Lung (tissue), 11 donors: ENCODE measurements at regions not wholly inside any gene's neighbourhood (a gene's known extent, or its start where the extent isn't known, plus 50 kb on each side); places are given as distances from the start of the nearest gene placed in this dataset.

Experiments
- ATAC-seq: fragments of 200-7000 bp; cut with Tn5 transposase; one replicate; pipeline ENCODE4 v1.9.1; 2020; ENCODE audit warnings: moderate number of reproducible peaks; ENCODE audit not compliant: insufficient read depth, low FRiP score
- DNase-seq, 3 donors: peaks; one replicate each; pipeline ENCODE4 v3.0.0-alpha.2; 2013 to 2017
- H3K27ac ChIP-seq, 2 donors: one replicate each; pipeline ENCODE4 v1.5.1; 2013; ENCODE audit warnings: mild to moderate bottlenecking in 2 of 2, moderate library complexity in 2 of 2, control low read depth in 1 of 2, inconsistent platforms in 1 of 2, low read depth in 1 of 2, low read length in 1 of 2
- H3K27me3 ChIP-seq, 3 donors: one replicate each; pipeline ENCODE4 v1.5.1; 2013; ENCODE audit warnings: low read length in 2 of 3; ENCODE audit not compliant: control insufficient read depth in 3 of 3, insufficient read depth in 3 of 3
- H3K36me3 ChIP-seq, 4 donors: one replicate each; pipeline ENCODE4 v1.5.1; 2013; ENCODE audit warnings: low read length in 4 of 4, mild to moderate bottlenecking in 1 of 4, moderate library complexity in 1 of 4; ENCODE audit not compliant: control insufficient read depth in 4 of 4, insufficient read depth in 4 of 4
- H3K4me1 ChIP-seq, 5 donors: one replicate each; pipeline ENCODE4 v1.5.1; 2013; ENCODE audit warnings: low read length in 5 of 5, mild to moderate bottlenecking in 2 of 5, moderate library complexity in 1 of 5; ENCODE audit not compliant: control insufficient read depth in 5 of 5, insufficient read depth in 5 of 5
- H3K4me3 ChIP-seq: one replicate; pipeline ENCODE4 v1.5.1; 2013; ENCODE audit warnings: mild to moderate bottlenecking, control low read depth, moderate library complexity
- H3K9ac ChIP-seq, 2 donors: one replicate each; pipeline ENCODE4 v1.5.1; 2013; ENCODE audit warnings: low read length in 2 of 2, control low read depth in 1 of 2; ENCODE audit not compliant: insufficient read depth in 1 of 2
- H3K9me3 ChIP-seq, 4 donors: one replicate each; pipeline ENCODE4 v1.5.1; 2013; ENCODE audit warnings: low read length in 3 of 4, mild to moderate bottlenecking in 1 of 4, moderate library complexity in 1 of 4; ENCODE audit not compliant: control insufficient read depth in 4 of 4, insufficient read depth in 3 of 4
- CTCF ChIP-seq: IDR thresholded peaks from 2 replicates; pipeline ENCODE4 v1.5.1; 2012; ENCODE audit warnings: mild to moderate bottlenecking; ENCODE audit errors: control extremely low read depth, extremely low read depth
- WGBS, 2 donors: extraction: QIAGEN DNeasy Blood & Tissue Kit; methylation state at CpG; one replicate each; pipeline ENCODE4 v1.1.7; 2013; 5-methylcytosine and 5-hydroxymethylcytosine counted together
- donor health status: control.
- donor health status: control.
- donor health status: Bipolar disorder and iron deficiency.
- donor health status: healthy.
- donor health status: DM: yes; HTN: yes; CAD: no.

GRCh38 chr15:62400778-62401177 is 235.7 kb upstream of the C2CD4B start:
- H3K36me3 ChIP-seq = peaks cover 0 to 2% (median 0%) of the 10 kb centered on the region in 4 donors
- H3K4me3 ChIP-seq = no peak overlapping the region
- H3K27me3 ChIP-seq = no peaks in the 10 kb centered on the region
- H3K9me3 ChIP-seq = peaks cover 0 to 2% (median 0%) of the 10 kb centered on the region in 4 donors
- H3K4me1 ChIP-seq = peaks cover 0 to 28% (median 0%) of the 10 kb centered on the region in 5 donors
- no peak overlapping the region for H3K27ac ChIP-seq
- TF ChIP-seq CTCF = no peak
- DNase-seq = no peak
- ATAC-seq = no peak
- no peak overlapping the region for H3K9ac ChIP-seq
- 68 to 88% methylated on average over 5 of the region's 5 CpGs for WGBS, 2 donors

GRCh38 chr15:62402687-62403086 is 237.6 kb upstream of the C2CD4B start:
- Histone ChIP-seq H3K4me3 (no peak overlapping the region), H3K4me1 (peaks cover 0 to 28% (median 0%) of the 10 kb centered on the region in 5 donors), H3K9ac (no peak overlapping the region), H3K36me3 (no peaks in the 10 kb centered on the region), H3K27ac (peak overlapping the region in 1 of 2 donors; percentile 58), H3K9me3 (peaks cover 0 to 2% (median 0%) of the 10 kb centered on the region in 4 donors), H3K27me3 (no peaks in the 10 kb centered on the region)
- TF ChIP-seq CTCF = no peak
- ATAC-seq = no peak
- no peak for DNase-seq
- WGBS, 2 donors = 90 to 91% methylated on average over 6 of the region's 6 CpGs

- Histone ChIP-seq H3K36me3 (no peaks in the 10 kb centered on the region), H3K9ac (no peak overlapping the region), H3K27ac (peak overlapping the region in 1 of 2 donors; percentile 58), H3K9me3 (peaks cover 0 to 2% (median 0%) of the 10 kb centered on the region in 4 donors), H3K27me3 (no peaks in the 10 kb centered on the region), H3K4me3 (no peak overlapping the region), H3K4me1 (peaks cover 0 to 28% (median 0%) of the 10 kb centered on the region in 5 donors)
- WGBS, 2 donors = 64 to 72% methylated on average over 8 of the region's 8 CpGs
- ATAC-seq = peak; percentile 19
- peak in 2 of 3 donors; percentile 25 to 28 for DNase-seq
- no peak for TF ChIP-seq CTCF
Measured at GRCh38 chr15:62403164-62403809, 238.2 kb upstream of the C2CD4B start.
